OCI-LY7 (cell line): ENCODE measurements at regions not wholly inside any gene's neighbourhood (a gene's known extent, or its start where the extent isn't known, plus 50 kb on each side); places are given as distances from the start of the nearest gene placed in this dataset.

Source experiments
- BruUV-seq: library from RNA; stranded (reverse); fragments of 400-500 nt; replicated peaks from 2 replicates; lab custom pipeline; 2021; lab: Mats Ljungman, UMichigan
- CTCF ChIA-PET: fragments of 300-600 bp; sonication (Branson Sonifier 250); formaldehyde crosslinking; loops from one replicate; lab custom pipeline; 2022; ENCODE audit warnings: antibody characterized with exemption; ENCODE audit not compliant: unreplicated experiment; lab: Charles Lee
- POLR2A ChIA-PET: fragments of 300-600 bp; sonication (Branson Sonifier 250); formaldehyde crosslinking; loops from one replicate; lab custom pipeline; 2022; ENCODE audit warnings: antibody characterized with exemption; lab: Charles Lee
- DNase-seq: peaks from one replicate; pipeline ENCODE4 v3.0.0-alpha.2; 2015; ENCODE audit warnings: low spot score
- H2AFZ ChIP-seq: fragments of 200-600 bp; sonication (generic), shearing (Covaris generic); 2 replicates; pipeline ENCODE4 v1.6.1; 2014; ENCODE audit warnings: mild to moderate bottlenecking, antibody characterized with exemption, low read length, moderate library complexity
- H3K27ac ChIP-seq: fragments of 200-600 bp; sonication (generic); 2 replicates; pipeline ENCODE4 v1.5.1; 2014; ENCODE audit warnings: mixed run types, low read depth, mild to moderate bottlenecking, moderate library complexity, low read length, inconsistent platforms; ENCODE audit not compliant: poor library complexity, severe bottlenecking
- H3K36me3 ChIP-seq: fragments of 200-600 bp; sonication (generic); 2 replicates; pipeline ENCODE4 v1.6.1; 2014; ENCODE audit warnings: mild to moderate bottlenecking, antibody characterized with exemption, low read length, moderate library complexity, mixed read lengths; ENCODE audit not compliant: insufficient read depth
- H3K4me1 ChIP-seq: fragments of 200-600 bp; sonication (generic); 2 replicates; pipeline ENCODE4 v1.5.1; 2014; ENCODE audit warnings: mild to moderate bottlenecking, low read length; ENCODE audit not compliant: insufficient read depth, poor library complexity, severe bottlenecking
- H3K4me2 ChIP-seq: fragments of 200-600 bp; sonication (generic); 2 replicates; pipeline ENCODE4 v1.6.1; 2014; ENCODE audit warnings: mild to moderate bottlenecking, low read length
- H3K4me3 ChIP-seq: fragments of 200-600 bp; sonication (generic); 2 replicates; pipeline ENCODE4 v1.5.1; 2014; ENCODE audit warnings: mild to moderate bottlenecking, low read depth, low read length; ENCODE audit not compliant: poor library complexity, severe bottlenecking
- H3K79me2 ChIP-seq: fragments of 200-600 bp; sonication (generic); 2 replicates; pipeline ENCODE4 v1.6.1; 2016; ENCODE audit warnings: low read depth, mild to moderate bottlenecking, low read length, moderate library complexity, mixed read lengths; ENCODE audit not compliant: insufficient read depth
- H3K9me2 ChIP-seq: fragments of 200-600 bp; sonication (generic); 2 replicates; pipeline ENCODE4 v1.6.1; 2016; ENCODE audit warnings: mild to moderate bottlenecking, low read length, mixed read lengths; ENCODE audit not compliant: insufficient read depth
- H3K9me3 ChIP-seq: fragments of 200-600 bp; sonication (generic); 2 replicates; pipeline ENCODE4 v1.6.1; 2014; ENCODE audit warnings: mild to moderate bottlenecking, mixed run types, low read length, mixed read lengths
- H4K20me1 ChIP-seq: fragments of 200-600 bp; sonication (generic); 2 replicates; pipeline ENCODE4 v1.6.1; 2014; ENCODE audit warnings: mild to moderate bottlenecking, antibody characterized with exemption, low read length, moderate library complexity, mixed read lengths; ENCODE audit not compliant: insufficient read depth
- CTCF ChIP-seq: fragments of 200-600 bp; sonication (generic); conservative IDR thresholded peaks from 2 replicates; pipeline ENCODE4 v1.5.1; 2014; ENCODE audit warnings: mild to moderate bottlenecking, antibody characterized with exemption, low read length, moderate library complexity, mixed read lengths
- EZH2phosphoT487 ChIP-seq: fragments of 200-600 bp; sonication (generic); IDR thresholded peaks from 2 replicates; pipeline ENCODE4 v1.6.1; 2018; ENCODE audit warnings: low read depth, borderline replicate concordance, mild to moderate bottlenecking, mixed run types, antibody characterized with exemption, low read length, moderate library complexity, mixed read lengths
- intact Hi-C: fragments of 100-400 bp; cut with micrococcal nuclease; formaldehyde crosslinking; loops from one replicate; pipeline ENCODE4 v1.10.0; 2022; ENCODE audit not compliant: unreplicated experiment

- Histone ChIP-seq H3K9me2 (no peaks in the 10 kb centered on the region), H3K4me2 (no peak overlapping the region), H2AFZ (0 out of 2 replicates have a peak overlapping the region, but pooled peaks have one; percentile 14), H3K9me3 (no peaks in the 10 kb centered on the region), H3K36me3 (no peaks in the 10 kb centered on the region), H3K79me2 (no peaks in the 10 kb centered on the region), H3K27ac (no peak overlapping the region), H4K20me1 (no peaks in the 10 kb centered on the region; the same call in 1 of the 2 replicates), H3K4me1 (no peaks in the 10 kb centered on the region), H3K4me3 (no peak overlapping the region)
- intact Hi-C loops: no loop called here
- DNase-seq: no peak
- POLR2A ChIA-PET: no interaction called here
- CTCF ChIA-PET: no interaction called here
- TF ChIP-seq CTCF (no peak), EZH2phosphoT487 (no peak)
- BruUV-seq: no TSS peak
These were observed 155.5 kb upstream of the AHR start for GRCh38 chr7:17142831-17143541.

- no peaks in the 10 kb centered on the region; the same call in 1 of the 2 replicates for H4K20me1 ChIP-seq
- no TSS peak for BruUV-seq
- POLR2A ChIA-PET: interaction anchor here (0.6 kb wide), 1 partner anchor 778 kb away, joined by 4 read pairs; no protein-coding TSS in a partner anchor
- no peak overlapping the region for H3K27ac ChIP-seq
- TF ChIP-seq EZH2phosphoT487 (no peak), CTCF (no peak)
- CTCF ChIA-PET: no interaction called here
- H2AFZ ChIP-seq: no peak overlapping the region
- H3K9me3 ChIP-seq: no peaks in the 10 kb centered on the region
- H3K4me1 ChIP-seq: no peaks in the 10 kb centered on the region
- H3K9me2 ChIP-seq: no peaks in the 10 kb centered on the region
- no peak overlapping the region; the same call in 1 of the 2 replicates for H3K4me2 ChIP-seq
- H3K4me3 ChIP-seq: no peak overlapping the region
- H3K79me2 ChIP-seq: no peaks in the 10 kb centered on the region
- no peaks in the 10 kb centered on the region for H3K36me3 ChIP-seq
- DNase-seq: no peak
- intact Hi-C loops: no loop called here
These were observed 154.1 kb upstream of the AHR start for GRCh38 chr7:17144322-17144721.

GRCh38 chr7:17146621-17147020 lies 151.8 kb upstream of the AHR start:
- TF ChIP-seq CTCF (no peak), EZH2phosphoT487 (no peak)
- Histone ChIP-seq H3K27ac (no peak overlapping the region), H3K79me2 (no peaks in the 10 kb centered on the region), H3K9me3 (no peaks in the 10 kb centered on the region), H3K9me2 (no peaks in the 10 kb centered on the region), H4K20me1 (no peaks in the 10 kb centered on the region; the same call in 1 of the 2 replicates), H3K4me1 (no peaks in the 10 kb centered on the region), H3K36me3 (no peaks in the 10 kb centered on the region), H2AFZ (no peak overlapping the region), H3K4me2 (no peak overlapping the region), H3K4me3 (no peak overlapping the region)
- intact Hi-C loops: no loop called here
- DNase-seq: no peak
- ChIA-PET POLR2A (no interaction called here), CTCF (no interaction called here)
- no TSS peak for BruUV-seq
